ENCODE measurements at regions not wholly inside any gene's neighbourhood (a gene's known extent, or its start where the extent isn't known, plus 50 kb on each side); places are given as distances from the start of the nearest gene placed in this dataset.
A peak's percentile ranks its signal among the peaks of the same experiment; 100 is the strongest.

- H3K9ac ChIP-seq (ENCODE audit: control insufficient read depth, insufficient read depth, low read length) = no peak overlapping the region
- intact Hi-C loops (cut with micrococcal nuclease; ENCODE audit: unreplicated experiment) = no loop called here
- ChIA-PET SMC1A (ENCODE audit: uncharacterized antibody, unreplicated experiment) (interaction anchor here (0.9 kb wide), 2 partner anchors 31 to 205 kb away, joined by 3 to 4 read pairs; no protein-coding TSS in a partner anchor), CTCF (interaction anchor here (1.2 to 14.9 kb wide), 2 partner anchors 9 to 206 kb away, joined by 4 to 462 read pairs; no protein-coding TSS in a partner anchor), RAD21 (ENCODE audit: unreplicated experiment) (no interaction called here), POLR2A (no interaction called here)
- BruUV-seq (replicated peaks) = no TSS peak
- no peaks in the 10 kb centered on the region for H3K4me1 ChIP-seq (ENCODE audit: control insufficient read depth, insufficient read depth, low read length)
- peaks cover 0 to 6% of the 10 kb centered on the region in 2 experiments; a peak in 3 of 4 replicates for H3K27me3 ChIP-seq (replicated peaks in 1 of 2; ENCODE audit: control insufficient read depth in 2 of 2, insufficient read depth in 2 of 2, low read length in 1 of 2)
- FAIRE-seq = no peak
- no peak overlapping the region for H3K4me3 ChIP-seq
- 28% methylated on average over 3 of the region's 3 CpGs for WGBS (ENCODE audit: insufficient coverage, insufficient replicate concordance, low lambda C conversion rate, missing lambda C conversion rate)
- DNase-seq (ENCODE audit: low read depth, low spot score) = no peak
- in situ Hi-C loops (cut with MboI) = no loop called here
- H3K36me3 ChIP-seq (ENCODE audit: control insufficient read depth in 2 of 2, insufficient read depth in 2 of 2, low read length in 1 of 2) = no peaks in the 10 kb centered on the region
- H3K9me3 ChIP-seq (replicated peaks; ENCODE audit: control insufficient read depth, insufficient read depth, low read length) = no peaks in the 10 kb centered on the region
- no peak for TF ChIP-seq CREB1 (IDR thresholded peaks at IDR 0.05; ENCODE audit: low read depth)
- TF ChIP-seq ZBTB33 (IDR thresholded peaks at IDR 0.05) = no peak
- no peak for TF ChIP-seq BCL3 (IDR thresholded peaks at IDR 0.05; ENCODE audit: borderline replicate concordance, insufficient read depth, low read depth, low read length, poor library complexity, severe bottlenecking)
- TF ChIP-seq NFYB (IDR thresholded peaks at IDR 0.05; ENCODE audit: insufficient read depth, low read depth, low read length) = 0 out of 2 replicates have a peak, but pooled peaks have one; percentile 19
- no peak for TF ChIP-seq CTCF (IDR thresholded peaks at IDR 0.05 in 2 of 3, conservative IDR thresholded peaks at IDR 0.05 in 1 of 3; ENCODE audit: control insufficient read depth in 2 of 3, extremely low read depth in 1 of 3, insufficient read depth in 1 of 3, low read depth in 3 of 3, low read length in 3 of 3)
- H2AFZ ChIP-seq (ENCODE audit: control insufficient read depth, low read depth, low read length) = no peak overlapping the region
- H3K4me2 ChIP-seq (ENCODE audit: control insufficient read depth, insufficient read depth) = no peak overlapping the region
- H3K79me2 ChIP-seq (ENCODE audit: control insufficient read depth, insufficient read depth, low read length) = no peaks in the 10 kb centered on the region
- H4K20me1 ChIP-seq (ENCODE audit: control insufficient read depth, insufficient read depth) = no peaks in the 10 kb centered on the region
- no peak overlapping the region for H3K27ac ChIP-seq (ENCODE audit: control insufficient read depth, insufficient read depth)
- no peak for ATAC-seq
Observed at GRCh38 chr2:41880561-41881243, 167.1 kb upstream of the PKDCC start.

Data from GM12878 (cell line).